ENCODE measurements at regions not wholly inside any gene's neighbourhood (a gene's known extent, or its start where the extent isn't known, plus 50 kb on each side); places are given as distances from the start of the nearest gene placed in this dataset.

- TF ChIP-seq POLR2AphosphoS5 (IDR thresholded peaks at IDR 0.05; ENCODE audit: borderline replicate concordance, low read depth, low read length) (no peak), EZH2 (IDR thresholded peaks at IDR 0.05) (no peak), FOXP2 (optimal IDR thresholded peaks at IDR 0.05; ENCODE audit: control extremely low read depth, extremely low read length, insufficient read depth) (no peak)
These were observed 106.1 kb upstream of the RUNX3 start for GRCh38 chr1:25036117-25036546.
